Tibial nerve (tissue), 4 donors: ENCODE measurements at regions not wholly inside any gene's neighbourhood (a gene's known extent, or its start where the extent isn't known, plus 50 kb on each side); places are given as distances from the start of the nearest gene placed in this dataset.
"Not testable (repeated sequence)": the region's sequence is repeated elsewhere in the genome, so short reads cannot be mapped to it uniquely, and the experiment has no call there.

ENCODE experiments used
- CTCF ChIP-seq, 5 experiments: fragments of 200-600 bp in 3 of 5; fragments of 450-650 bp in 2 of 5; sonication (generic) in 3 of 5; IDR thresholded peaks; one replicate each; pipeline ENCODE4 v1.5.1; 2016 to 2019; ENCODE audit warnings: antibody characterized with exemption in 5 of 5, mild to moderate bottlenecking in 3 of 5, moderate library complexity in 2 of 5
- EP300 ChIP-seq, 2 donors: sonication (generic); formaldehyde crosslinking; IDR thresholded peaks; one replicate each; pipeline ENCODE4 v1.6.1; 2017; ENCODE audit warnings: antibody characterized with exemption in 2 of 2, mild to moderate bottlenecking in 1 of 2
- POLR2A ChIP-seq, 2 donors: fragments of 450-650 bp; IDR thresholded peaks; one replicate each; pipeline ENCODE4 v1.6.1; 2017; ENCODE audit warnings: antibody characterized with exemption in 2 of 2, mild to moderate bottlenecking in 2 of 2, moderate library complexity in 2 of 2

DNA sequence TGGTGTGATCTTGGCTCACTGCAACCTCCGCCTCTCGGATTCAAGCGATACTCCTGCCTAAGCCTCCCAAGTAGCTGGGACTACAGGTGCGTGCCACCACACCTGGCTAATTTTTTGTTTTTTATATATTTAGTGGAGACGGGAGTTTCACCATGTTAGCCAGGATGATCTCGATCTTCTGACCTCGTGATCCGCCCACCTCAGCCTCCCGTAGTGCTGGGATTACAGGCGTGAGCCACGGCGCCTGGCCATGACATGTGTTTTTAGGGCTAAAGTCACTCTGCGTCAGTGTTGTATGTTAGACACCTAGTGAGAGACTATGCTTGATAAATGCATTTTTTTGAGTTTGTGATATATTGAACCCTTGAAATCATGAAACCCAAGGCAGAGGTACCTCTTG, 674.6 kb upstream of the CTNND2 start:
- not testable (repeated sequence) for TF ChIP-seq CTCF, POLR2A, EP300 (IDR thresholded peaks at IDR 0.05)
